OCI-LY7 (cell line): ENCODE measurements at regions not wholly inside any gene's neighbourhood (a gene's known extent, or its start where the extent isn't known, plus 50 kb on each side); places are given as distances from the start of the nearest gene placed in this dataset.

ENCODE experiments used
- EZH2phosphoT487 ChIP-seq: fragments of 200-600 bp; sonication (generic); IDR thresholded peaks from 2 replicates; pipeline ENCODE4 v1.6.1; 2018; ENCODE audit warnings: low read depth, borderline replicate concordance, mild to moderate bottlenecking, mixed run types, antibody characterized with exemption, low read length, moderate library complexity, mixed read lengths
- TF ChIP-seq, protein P1 (sequence below): fragments of 200-600 bp; sonication (generic); conservative IDR thresholded peaks from 2 replicates; pipeline ENCODE4 v1.5.1; 2014; ENCODE audit warnings: mild to moderate bottlenecking, antibody characterized with exemption, low read length, moderate library complexity, mixed read lengths

DNA sequence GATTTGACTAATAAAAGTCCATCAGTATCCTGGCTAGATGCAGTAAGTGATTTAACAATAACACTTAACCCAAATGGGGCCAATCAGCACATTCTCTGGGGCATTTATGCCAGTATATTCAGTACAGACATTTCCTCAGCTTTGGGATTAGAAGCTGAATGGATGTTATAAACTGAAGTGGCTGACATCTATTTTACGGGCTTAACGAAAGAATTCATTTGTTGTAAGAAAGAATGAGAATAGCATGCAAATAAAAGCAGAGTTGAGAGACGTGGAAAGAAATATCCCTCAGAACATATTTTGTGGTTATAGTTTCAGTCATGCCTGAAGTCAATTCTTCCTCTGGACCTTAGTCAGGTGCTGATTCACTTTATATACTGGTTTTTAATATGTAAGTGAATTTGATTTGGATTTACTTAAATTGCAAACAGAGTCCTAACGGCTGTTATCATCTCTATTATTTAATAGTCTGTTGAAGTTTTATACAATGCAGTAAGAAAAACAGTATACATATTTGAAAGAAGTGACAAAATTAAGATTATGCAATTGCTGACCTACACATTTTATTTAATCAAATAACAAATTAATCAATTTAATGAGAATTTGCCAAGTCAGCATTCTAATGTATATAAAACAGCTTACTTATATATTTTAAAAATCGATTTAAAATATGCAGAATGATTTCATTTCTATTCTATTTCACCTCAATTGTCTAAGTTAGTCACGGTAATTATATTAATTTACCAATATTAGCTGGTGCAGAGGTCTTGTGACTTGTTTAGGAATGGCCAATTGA is 513.9 kb upstream of the CADM2 start:
- TF ChIP-seq, protein P1, sequence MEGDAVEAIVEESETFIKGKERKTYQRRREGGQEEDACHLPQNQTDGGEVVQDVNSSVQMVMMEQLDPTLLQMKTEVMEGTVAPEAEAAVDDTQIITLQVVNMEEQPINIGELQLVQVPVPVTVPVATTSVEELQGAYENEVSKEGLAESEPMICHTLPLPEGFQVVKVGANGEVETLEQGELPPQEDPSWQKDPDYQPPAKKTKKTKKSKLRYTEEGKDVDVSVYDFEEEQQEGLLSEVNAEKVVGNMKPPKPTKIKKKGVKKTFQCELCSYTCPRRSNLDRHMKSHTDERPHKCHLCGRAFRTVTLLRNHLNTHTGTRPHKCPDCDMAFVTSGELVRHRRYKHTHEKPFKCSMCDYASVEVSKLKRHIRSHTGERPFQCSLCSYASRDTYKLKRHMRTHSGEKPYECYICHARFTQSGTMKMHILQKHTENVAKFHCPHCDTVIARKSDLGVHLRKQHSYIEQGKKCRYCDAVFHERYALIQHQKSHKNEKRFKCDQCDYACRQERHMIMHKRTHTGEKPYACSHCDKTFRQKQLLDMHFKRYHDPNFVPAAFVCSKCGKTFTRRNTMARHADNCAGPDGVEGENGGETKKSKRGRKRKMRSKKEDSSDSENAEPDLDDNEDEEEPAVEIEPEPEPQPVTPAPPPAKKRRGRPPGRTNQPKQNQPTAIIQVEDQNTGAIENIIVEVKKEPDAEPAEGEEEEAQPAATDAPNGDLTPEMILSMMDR, result no peak
- TF ChIP-seq EZH2phosphoT487, result no peak
